Sigmoid colon (tissue), 4 donors: ENCODE measurements at regions not wholly inside any gene's neighbourhood (a gene's known extent, or its start where the extent isn't known, plus 50 kb on each side); places are given as distances from the start of the nearest gene placed in this dataset.

Experiments used
- EP300 ChIP-seq, 4 donors: sonication (generic); formaldehyde crosslinking; IDR thresholded peaks; one replicate each; pipeline ENCODE4 v1.6.1; 2017; ENCODE audit warnings: antibody characterized with exemption in 4 of 4
- POLR2A ChIP-seq, 2 donors: fragments of 450-650 bp; IDR thresholded peaks; one replicate each; pipeline ENCODE4 v1.6.1; 2016; ENCODE audit warnings: antibody characterized with exemption in 2 of 2, mild to moderate bottlenecking in 2 of 2, moderate library complexity in 2 of 2
- TF ChIP-seq, protein P1 (sequence below), 4 experiments: fragments of 450-650 bp in 3 of 4; fragments of 200-600 bp in 1 of 4; IDR thresholded peaks; one replicate each; pipeline ENCODE4 v1.5.1; 2016 to 2019; ENCODE audit warnings: antibody characterized with exemption in 4 of 4, mild to moderate bottlenecking in 3 of 4, moderate library complexity in 2 of 4

- TF ChIP-seq, protein P1, sequence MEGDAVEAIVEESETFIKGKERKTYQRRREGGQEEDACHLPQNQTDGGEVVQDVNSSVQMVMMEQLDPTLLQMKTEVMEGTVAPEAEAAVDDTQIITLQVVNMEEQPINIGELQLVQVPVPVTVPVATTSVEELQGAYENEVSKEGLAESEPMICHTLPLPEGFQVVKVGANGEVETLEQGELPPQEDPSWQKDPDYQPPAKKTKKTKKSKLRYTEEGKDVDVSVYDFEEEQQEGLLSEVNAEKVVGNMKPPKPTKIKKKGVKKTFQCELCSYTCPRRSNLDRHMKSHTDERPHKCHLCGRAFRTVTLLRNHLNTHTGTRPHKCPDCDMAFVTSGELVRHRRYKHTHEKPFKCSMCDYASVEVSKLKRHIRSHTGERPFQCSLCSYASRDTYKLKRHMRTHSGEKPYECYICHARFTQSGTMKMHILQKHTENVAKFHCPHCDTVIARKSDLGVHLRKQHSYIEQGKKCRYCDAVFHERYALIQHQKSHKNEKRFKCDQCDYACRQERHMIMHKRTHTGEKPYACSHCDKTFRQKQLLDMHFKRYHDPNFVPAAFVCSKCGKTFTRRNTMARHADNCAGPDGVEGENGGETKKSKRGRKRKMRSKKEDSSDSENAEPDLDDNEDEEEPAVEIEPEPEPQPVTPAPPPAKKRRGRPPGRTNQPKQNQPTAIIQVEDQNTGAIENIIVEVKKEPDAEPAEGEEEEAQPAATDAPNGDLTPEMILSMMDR (IDR thresholded peaks at IDR 0.05) = no peak
- TF ChIP-seq POLR2A (IDR thresholded peaks at IDR 0.05) = no peak
- TF ChIP-seq EP300 (IDR thresholded peaks at IDR 0.05) = no peak
Measured at GRCh38 chr12:93056971-93057535, 128.0 kb upstream of the EEA1 start.
